Calu3 (cell line): ENCODE measurements at regions not wholly inside any gene's neighbourhood (a gene's known extent, or its start where the extent isn't known, plus 50 kb on each side); places are given as distances from the start of the nearest gene placed in this dataset.
"Not testable (repeated sequence)": the region's sequence is repeated elsewhere in the genome, so short reads cannot be mapped to it uniquely, and the experiment has no call there.

Experiments
- BruUV-seq: library from RNA; stranded (reverse); fragments of 400-500 nt; replicated peaks from 2 replicates; lab custom pipeline; 2021; lab: Mats Ljungman, UMichigan
- CTCF ChIA-PET: fragments of 300-600 bp; sonication (Branson Sonifier 250); formaldehyde crosslinking; loops from one replicate; lab custom pipeline; 2022; ENCODE audit warnings: antibody characterized with exemption; lab: Charles Lee
- DNase-seq: peaks from one replicate; pipeline ENCODE4 v3.0.0; 2022
- H3K27ac Mint-ChIP-seq: one replicate; pipeline ENCODE4 v1.8.0; 2022; ENCODE audit warnings: mixed read lengths; ENCODE audit not compliant: unreplicated experiment
- H3K27me3 Mint-ChIP-seq: one replicate; pipeline ENCODE4 v1.8.0; 2022; ENCODE audit warnings: mixed read lengths; ENCODE audit not compliant: unreplicated experiment
- H3K36me3 Mint-ChIP-seq: one replicate; pipeline ENCODE4 v1.8.0; 2022; ENCODE audit warnings: mild to moderate bottlenecking, moderate library complexity, mixed read lengths; ENCODE audit not compliant: insufficient read depth, unreplicated experiment
- H3K4me1 Mint-ChIP-seq: one replicate; pipeline ENCODE4 v1.8.0; 2022; ENCODE audit warnings: mild to moderate bottlenecking, low read depth, mixed read lengths; ENCODE audit not compliant: unreplicated experiment
- H3K4me3 Mint-ChIP-seq: one replicate; pipeline ENCODE4 v1.8.0; 2022; ENCODE audit warnings: mild to moderate bottlenecking, low read depth, moderate library complexity, mixed read lengths; ENCODE audit not compliant: unreplicated experiment
- H3K9me3 Mint-ChIP-seq: one replicate; pipeline ENCODE4 v1.8.0; 2022; ENCODE audit warnings: low read depth, mixed read lengths; ENCODE audit not compliant: unreplicated experiment
- intact Hi-C: fragments of 100-400 bp; cut with micrococcal nuclease; formaldehyde crosslinking; loops from one replicate; pipeline ENCODE4 v1.10.0; 2022; ENCODE audit not compliant: unreplicated experiment
- TF ChIP-seq, protein P1 (sequence below): fragments of 200-600 bp; IDR thresholded peaks from one replicate; pipeline ENCODE4 v1.8.0; 2022; ENCODE audit warnings: antibody characterized with exemption; ENCODE audit not compliant: unreplicated experiment

DNA sequence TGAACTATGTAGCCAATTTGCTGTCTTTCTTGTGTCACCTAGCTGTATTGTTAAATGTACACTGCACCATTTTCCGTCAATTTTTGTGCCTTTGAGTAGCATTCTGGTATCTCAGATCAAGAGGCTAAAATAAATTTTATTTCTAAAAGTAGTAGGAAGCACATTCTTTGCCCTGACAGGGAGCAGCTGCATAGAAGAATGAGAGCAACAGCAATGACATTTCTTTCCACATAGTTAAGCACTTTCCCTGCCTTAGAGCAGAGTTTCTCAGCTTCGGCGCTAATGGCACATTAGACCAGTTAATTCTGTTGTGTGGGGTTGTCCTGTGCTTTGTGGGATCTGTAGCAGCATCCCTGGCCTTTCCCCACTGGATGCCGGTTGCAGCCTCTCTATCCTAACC, 173.9 kb downstream of the CHIC2 start:
- TF ChIP-seq, protein P1, sequence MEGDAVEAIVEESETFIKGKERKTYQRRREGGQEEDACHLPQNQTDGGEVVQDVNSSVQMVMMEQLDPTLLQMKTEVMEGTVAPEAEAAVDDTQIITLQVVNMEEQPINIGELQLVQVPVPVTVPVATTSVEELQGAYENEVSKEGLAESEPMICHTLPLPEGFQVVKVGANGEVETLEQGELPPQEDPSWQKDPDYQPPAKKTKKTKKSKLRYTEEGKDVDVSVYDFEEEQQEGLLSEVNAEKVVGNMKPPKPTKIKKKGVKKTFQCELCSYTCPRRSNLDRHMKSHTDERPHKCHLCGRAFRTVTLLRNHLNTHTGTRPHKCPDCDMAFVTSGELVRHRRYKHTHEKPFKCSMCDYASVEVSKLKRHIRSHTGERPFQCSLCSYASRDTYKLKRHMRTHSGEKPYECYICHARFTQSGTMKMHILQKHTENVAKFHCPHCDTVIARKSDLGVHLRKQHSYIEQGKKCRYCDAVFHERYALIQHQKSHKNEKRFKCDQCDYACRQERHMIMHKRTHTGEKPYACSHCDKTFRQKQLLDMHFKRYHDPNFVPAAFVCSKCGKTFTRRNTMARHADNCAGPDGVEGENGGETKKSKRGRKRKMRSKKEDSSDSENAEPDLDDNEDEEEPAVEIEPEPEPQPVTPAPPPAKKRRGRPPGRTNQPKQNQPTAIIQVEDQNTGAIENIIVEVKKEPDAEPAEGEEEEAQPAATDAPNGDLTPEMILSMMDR = no peak
- DNase-seq = no peak
- H3K9me3 Mint-ChIP-seq = no peaks in the 10 kb centered on the region
- BruUV-seq = no TSS peak
- H3K27me3 Mint-ChIP-seq = no peaks in the 10 kb centered on the region
- H3K36me3 Mint-ChIP-seq = no peaks in the 10 kb centered on the region
- H3K4me3 Mint-ChIP-seq = no peak overlapping the region
- H3K4me1 Mint-ChIP-seq = peaks cover 15% of the 10 kb centered on the region
- intact Hi-C loops = no loop called here
- CTCF ChIA-PET = no interaction called here
- H3K27ac Mint-ChIP-seq = no peak overlapping the region

DNA sequence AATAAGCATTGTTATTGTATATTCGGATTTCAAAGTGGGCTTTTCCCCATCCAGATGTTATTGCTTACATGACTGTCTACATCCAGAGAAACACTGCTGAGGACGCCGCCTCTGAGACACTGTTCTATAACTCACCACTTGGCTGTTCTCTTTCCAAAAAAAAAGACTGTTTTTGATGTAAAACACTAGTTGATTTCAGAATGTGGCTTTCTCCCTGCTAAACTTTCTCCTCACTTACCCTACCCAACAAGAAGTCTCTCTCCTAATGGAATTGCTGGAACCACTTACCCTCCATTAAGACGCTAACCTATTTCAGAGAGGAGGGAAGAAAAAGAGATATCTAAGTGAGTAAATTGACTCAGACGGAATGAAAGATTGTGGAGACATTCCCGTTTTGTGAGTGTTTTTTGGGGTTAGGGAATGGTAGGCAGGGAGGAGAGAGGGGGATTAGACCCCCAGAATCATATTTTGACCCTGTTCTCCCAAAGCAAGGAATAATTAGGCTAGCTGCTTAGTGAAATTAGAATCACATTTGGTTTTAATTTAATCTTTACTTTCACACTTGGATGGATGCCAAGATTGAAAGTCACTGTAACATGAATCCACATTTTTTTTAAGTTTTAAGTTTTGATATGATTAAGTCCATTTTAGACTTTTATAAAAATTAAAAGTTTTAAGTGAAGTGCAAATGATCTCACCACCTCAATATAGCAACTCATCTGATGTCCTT, 174.9 kb downstream of the CHIC2 start:
- intact Hi-C loops = no loop called here
- Mint-ChIP-seq H3K4me3 (no peak overlapping the region), H3K27me3 (no peaks in the 10 kb centered on the region), H3K27ac (no peak overlapping the region), H3K4me1 (peaks cover 24% of the 10 kb centered on the region), H3K36me3 (no peaks in the 10 kb centered on the region), H3K9me3 (no peaks in the 10 kb centered on the region)
- DNase-seq = no peak
- CTCF ChIA-PET = no interaction called here
- TF ChIP-seq, protein P1 = no peak
- no TSS peak for BruUV-seq

DNA sequence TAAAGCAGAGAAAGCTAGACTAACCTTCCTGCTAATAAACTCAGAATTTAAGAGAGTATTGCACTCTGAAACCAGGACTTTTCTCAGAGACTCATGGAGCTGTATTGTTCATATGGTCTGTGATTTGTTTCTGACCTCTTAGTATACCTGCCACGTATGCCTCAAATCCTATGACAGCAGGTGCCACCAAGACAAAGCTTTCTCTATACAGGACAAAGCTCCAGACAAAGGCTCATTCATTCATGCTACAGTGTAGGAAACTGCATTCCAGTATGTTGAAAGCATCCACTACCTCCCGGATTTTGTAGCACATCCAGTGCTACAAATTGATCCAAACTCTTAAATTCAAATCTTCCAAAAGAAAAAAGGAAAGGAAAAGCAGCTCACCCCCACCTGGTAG, 178.3 kb downstream of the CHIC2 start:
- no TSS peak for BruUV-seq
- intact Hi-C loops = no loop called here
- no peaks in the 10 kb centered on the region for H3K27me3 Mint-ChIP-seq
- CTCF ChIA-PET = interaction anchor here (1.7 kb wide), 1 partner anchor 28 kb away, joined by 4 read pairs; no protein-coding TSS in a partner anchor
- no peaks in the 10 kb centered on the region for H3K36me3 Mint-ChIP-seq
- peaks cover 5% of the 10 kb centered on the region for H3K9me3 Mint-ChIP-seq
- TF ChIP-seq, protein P1 = no peak
- peak; percentile 31 for DNase-seq
- peaks cover 25% of the 10 kb centered on the region for H3K4me1 Mint-ChIP-seq
- H3K4me3 Mint-ChIP-seq = no peak overlapping the region
- peak overlapping the region; percentile 86 for H3K27ac Mint-ChIP-seq

DNA sequence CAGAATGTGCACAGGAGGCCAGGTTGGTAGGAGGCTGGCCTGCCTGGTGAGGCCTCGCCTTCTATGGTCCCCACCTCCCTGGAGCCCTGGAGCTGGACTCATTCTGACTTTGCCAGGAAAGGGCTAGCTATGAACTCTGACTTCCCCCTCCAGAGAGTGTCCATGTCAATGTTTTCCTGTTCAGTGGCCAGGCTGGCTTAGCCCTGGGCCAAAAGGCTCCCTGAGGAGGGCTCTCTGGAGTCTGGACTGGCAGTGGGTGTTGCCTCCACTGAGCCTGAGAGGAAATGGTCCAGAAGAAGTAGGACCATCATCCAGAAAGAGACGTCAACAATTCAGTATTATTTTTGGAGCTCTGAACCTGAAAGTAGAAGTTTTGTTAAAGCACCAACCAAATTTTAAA, 178.7 kb downstream of the CHIC2 start:
- peaks cover 25% of the 10 kb centered on the region for H3K4me1 Mint-ChIP-seq
- peaks cover 5% of the 10 kb centered on the region for H3K9me3 Mint-ChIP-seq
- no peaks in the 10 kb centered on the region for H3K36me3 Mint-ChIP-seq
- DNase-seq = peak; percentile 8
- no TSS peak for BruUV-seq
- intact Hi-C loops = no loop called here
- H3K27ac Mint-ChIP-seq = peak overlapping the region; percentile 86
- CTCF ChIA-PET = interaction anchor here (0.6 to 1.7 kb wide), 2 partner anchors 28 to 1516 kb away, joined by 3 to 4 read pairs; no protein-coding TSS in a partner anchor
- H3K4me3 Mint-ChIP-seq = no peak overlapping the region
- no peaks in the 10 kb centered on the region for H3K27me3 Mint-ChIP-seq
- TF ChIP-seq, protein P1 = no peak

DNA sequence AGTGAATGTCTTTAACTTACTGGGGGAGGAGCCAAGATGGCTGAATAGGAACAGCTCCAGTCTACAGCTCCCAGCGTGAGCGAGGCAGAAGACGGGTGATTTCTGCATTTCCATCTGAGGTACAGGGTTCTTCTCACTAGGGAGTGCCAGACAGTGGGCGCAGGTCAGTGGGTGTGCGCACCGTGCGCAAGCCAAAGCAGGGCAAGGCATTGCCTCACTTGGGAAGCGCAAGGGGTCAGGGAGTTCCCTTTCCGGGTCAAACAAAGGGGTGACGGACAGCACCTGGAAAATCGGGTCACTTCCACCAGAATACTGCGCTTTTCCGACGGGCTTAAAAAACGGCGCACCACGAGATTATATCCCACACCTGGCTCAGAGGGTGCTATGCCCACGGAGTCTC, 187.3 kb downstream of the CHIC2 start:
- H3K27me3 Mint-ChIP-seq, CTCF ChIA-PET, intact Hi-C loops, BruUV-seq, DNase-seq, H3K36me3 Mint-ChIP-seq, H3K4me3 Mint-ChIP-seq, H3K27ac Mint-ChIP-seq, H3K4me1 Mint-ChIP-seq, H3K9me3 Mint-ChIP-seq: not testable (repeated sequence)
